GM18873 (cell line): ENCODE measurements at regions not wholly inside any gene's neighbourhood (a gene's known extent, or its start where the extent isn't known, plus 50 kb on each side); places are given as distances from the start of the nearest gene placed in this dataset.
"Not testable (repeated sequence)": the region's sequence is repeated elsewhere in the genome, so short reads cannot be mapped to it uniquely, and the experiment has no call there.

Experiments used
- ATAC-seq: cut with Tn5 transposase; IDR thresholded peaks from one replicate; pipeline ENCODE4 v1.9.1; 2021; ENCODE audit warnings: mild to moderate bottlenecking, moderate library complexity, moderate number of reproducible peaks; ENCODE audit not compliant: unreplicated experiment, low FRiP score

GRCh38 chr13:22937241-22937640 is 243.5 kb upstream of the SGCG start:
- no peak for ATAC-seq

- ATAC-seq, result no peak
Observed at GRCh38 chr13:22937953-22938352, 242.8 kb upstream of the SGCG start.

- ATAC-seq, result no peak
Observed at GRCh38 chr13:22938576-22938975, 242.2 kb upstream of the SGCG start.

- no peak for ATAC-seq
Observed at GRCh38 chr13:22939157-22939556, 241.6 kb upstream of the SGCG start.

- no peak for ATAC-seq
Observed at GRCh38 chr13:22940090-22940710, 240.6 kb upstream of the SGCG start.

- no peak for ATAC-seq
Observed at GRCh38 chr13:22940736-22941135, 240.0 kb upstream of the SGCG start.

GRCh38 chr13:22941495-22941894 is 239.3 kb upstream of the SGCG start:
- not testable (repeated sequence) for ATAC-seq

GRCh38 chr13:22942831-22943230 is 237.9 kb upstream of the SGCG start:
- not testable (repeated sequence) for ATAC-seq

- no peak for ATAC-seq
Observed at GRCh38 chr13:22944378-22944777, 236.4 kb upstream of the SGCG start.

GRCh38 chr13:22945321-22946226 is 235.2 kb upstream of the SGCG start:
- ATAC-seq, result no peak

- no peak for ATAC-seq
Observed at GRCh38 chr13:22948421-22948820, 232.4 kb upstream of the SGCG start.

- ATAC-seq, result not testable (repeated sequence)
Observed at GRCh38 chr13:22952018-22952417, 228.8 kb upstream of the SGCG start.

GRCh38 chr13:22955147-22955546 is 225.6 kb upstream of the SGCG start:
- not testable (repeated sequence) for ATAC-seq

GRCh38 chr13:22956456-22957115 is 224.2 kb upstream of the SGCG start:
- ATAC-seq, result not testable (repeated sequence)

GRCh38 chr13:22959859-22960258 is 220.9 kb upstream of the SGCG start:
- not testable (repeated sequence) for ATAC-seq

- no peak for ATAC-seq
Observed at GRCh38 chr13:22960827-22961226, 220.0 kb upstream of the SGCG start.

- not testable (repeated sequence) for ATAC-seq
Observed at GRCh38 chr13:22961342-22961741, 219.4 kb upstream of the SGCG start.

- no peak for ATAC-seq
Observed at GRCh38 chr13:22961835-22962537, 218.8 kb upstream of the SGCG start.

- not testable (repeated sequence) for ATAC-seq
Observed at GRCh38 chr13:22963384-22964053, 217.3 kb upstream of the SGCG start.
